ENCODE measurements at regions not wholly inside any gene's neighbourhood (a gene's known extent, or its start where the extent isn't known, plus 50 kb on each side); places are given as distances from the start of the nearest gene placed in this dataset.

DNA sequence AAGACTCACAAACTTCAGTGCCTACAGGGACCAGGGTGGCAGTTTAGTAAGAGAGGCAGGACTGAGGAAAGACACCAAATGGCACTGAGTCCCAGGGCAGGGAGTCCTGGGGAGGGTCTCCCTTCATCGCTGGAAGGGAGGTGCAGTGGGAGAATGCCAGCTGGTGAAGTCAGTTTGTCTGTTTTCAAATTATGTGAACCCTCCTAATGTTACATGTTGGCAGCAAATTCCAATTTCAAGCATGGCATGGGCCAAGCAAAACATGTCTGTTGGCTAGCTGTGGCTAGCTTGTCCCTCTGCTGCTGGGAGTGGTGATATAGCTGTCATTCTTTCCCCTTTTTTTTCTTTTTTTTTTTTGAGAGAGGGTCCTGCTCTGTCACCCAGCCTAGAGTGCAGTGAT, 55.9 kb upstream of the HAAO start:
- H2AFZ ChIP-seq (ENCODE audit: low read length) = no peak overlapping the region
- H3K9me3 ChIP-seq (ENCODE audit: control insufficient read depth, insufficient read depth, low read depth, low read length) = no peaks in the 10 kb centered on the region

DNA sequence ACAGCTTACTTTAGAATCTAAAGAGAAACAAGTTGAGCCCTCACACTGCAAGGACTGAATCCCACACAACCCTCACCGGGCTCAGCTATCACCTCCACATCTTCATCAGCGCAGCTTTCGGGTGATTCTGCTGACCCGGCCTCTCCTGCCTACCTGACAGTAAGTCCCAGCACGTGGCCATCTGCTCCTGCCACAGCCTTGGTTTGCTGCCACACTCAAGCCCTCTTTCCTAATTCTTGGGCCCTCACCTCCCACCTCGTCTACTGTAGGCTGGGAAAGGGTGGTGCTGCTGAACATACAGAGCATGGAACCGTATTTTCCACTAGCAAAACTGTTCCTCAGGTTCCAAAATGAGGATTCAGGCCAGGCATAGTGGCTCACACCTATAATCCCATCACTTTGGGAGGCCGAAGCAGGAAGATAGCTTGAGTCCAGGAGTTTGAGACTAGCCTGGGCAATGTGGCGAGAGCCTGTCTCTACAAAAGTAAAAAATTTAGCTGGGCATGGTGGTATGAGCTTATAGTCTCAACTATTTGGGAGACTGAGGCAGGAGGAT, 55.3 kb upstream of the HAAO start:
- no peaks in the 10 kb centered on the region for H4K20me1 ChIP-seq (ENCODE audit: control insufficient read depth, extremely low read depth, insufficient read depth, low read length)
- peaks cover 14% of the 10 kb centered on the region for H3K4me1 ChIP-seq (ENCODE audit: control insufficient read depth, extremely low read depth, insufficient read depth, low read length)
- H3K36me3 ChIP-seq (ENCODE audit: control insufficient read depth, insufficient read depth, low read length) = no peaks in the 10 kb centered on the region
- no peak overlapping the region for H3K27ac ChIP-seq (ENCODE audit: insufficient read depth, low read length)
- no peaks in the 10 kb centered on the region for H3K79me2 ChIP-seq (ENCODE audit: control insufficient read depth, insufficient read depth, low read length)
- H2AFZ ChIP-seq (ENCODE audit: low read length) = no peak overlapping the region
- H3K9ac ChIP-seq (ENCODE audit: insufficient read depth, low read length) = no peak overlapping the region
- H3K4me3 ChIP-seq (replicated peaks in 1 of 4; ENCODE audit: control extremely low read depth in 1 of 4, insufficient read depth in 1 of 4, low read depth in 3 of 4, low read length in 4 of 4) = no peak overlapping the region
- TF ChIP-seq, protein P1, sequence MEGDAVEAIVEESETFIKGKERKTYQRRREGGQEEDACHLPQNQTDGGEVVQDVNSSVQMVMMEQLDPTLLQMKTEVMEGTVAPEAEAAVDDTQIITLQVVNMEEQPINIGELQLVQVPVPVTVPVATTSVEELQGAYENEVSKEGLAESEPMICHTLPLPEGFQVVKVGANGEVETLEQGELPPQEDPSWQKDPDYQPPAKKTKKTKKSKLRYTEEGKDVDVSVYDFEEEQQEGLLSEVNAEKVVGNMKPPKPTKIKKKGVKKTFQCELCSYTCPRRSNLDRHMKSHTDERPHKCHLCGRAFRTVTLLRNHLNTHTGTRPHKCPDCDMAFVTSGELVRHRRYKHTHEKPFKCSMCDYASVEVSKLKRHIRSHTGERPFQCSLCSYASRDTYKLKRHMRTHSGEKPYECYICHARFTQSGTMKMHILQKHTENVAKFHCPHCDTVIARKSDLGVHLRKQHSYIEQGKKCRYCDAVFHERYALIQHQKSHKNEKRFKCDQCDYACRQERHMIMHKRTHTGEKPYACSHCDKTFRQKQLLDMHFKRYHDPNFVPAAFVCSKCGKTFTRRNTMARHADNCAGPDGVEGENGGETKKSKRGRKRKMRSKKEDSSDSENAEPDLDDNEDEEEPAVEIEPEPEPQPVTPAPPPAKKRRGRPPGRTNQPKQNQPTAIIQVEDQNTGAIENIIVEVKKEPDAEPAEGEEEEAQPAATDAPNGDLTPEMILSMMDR (conservative IDR thresholded peaks at IDR 0.05 in 1 of 2, IDR thresholded peaks at IDR 0.05 in 1 of 2; ENCODE audit: low read depth in 1 of 2, low read length in 2 of 2) = no peak
- TF ChIP-seq EZH2 (IDR thresholded peaks at IDR 0.05; ENCODE audit: low read length, missing control alignments) = no peak
- no peak overlapping the region for H3K4me2 ChIP-seq (ENCODE audit: extremely low read depth, insufficient read depth, low read length)
- H3K27me3 ChIP-seq (ENCODE audit: control insufficient read depth, insufficient read depth, low read length) = no peaks in the 10 kb centered on the region
- H3K9me3 ChIP-seq (ENCODE audit: control insufficient read depth, insufficient read depth, low read depth, low read length) = no peaks in the 10 kb centered on the region
- DNase-seq (ENCODE audit: low read depth in 2 of 2) = no peak

More for the DNA sequence above, 55.9 kb upstream of the HAAO start:
- Histone ChIP-seq H3K4me1 (ENCODE audit: control insufficient read depth, extremely low read depth, insufficient read depth, low read length) (peaks cover 14% of the 10 kb centered on the region), H3K36me3 (ENCODE audit: control insufficient read depth, insufficient read depth, low read length) (no peaks in the 10 kb centered on the region), H4K20me1 (ENCODE audit: control insufficient read depth, extremely low read depth, insufficient read depth, low read length) (no peaks in the 10 kb centered on the region), H3K9ac (ENCODE audit: insufficient read depth, low read length) (no peak overlapping the region), H3K27ac (ENCODE audit: insufficient read depth, low read length) (no peak overlapping the region), H3K4me2 (ENCODE audit: extremely low read depth, insufficient read depth, low read length) (no peak overlapping the region), H3K27me3 (ENCODE audit: control insufficient read depth, insufficient read depth, low read length) (no peaks in the 10 kb centered on the region), H3K4me3 (replicated peaks in 1 of 4; ENCODE audit: control extremely low read depth in 1 of 4, insufficient read depth in 1 of 4, low read depth in 3 of 4, low read length in 4 of 4) (no peak overlapping the region), H3K79me2 (ENCODE audit: control insufficient read depth, insufficient read depth, low read length) (no peaks in the 10 kb centered on the region)
- TF ChIP-seq, protein P1 (conservative IDR thresholded peaks at IDR 0.05 in 1 of 2, IDR thresholded peaks at IDR 0.05 in 1 of 2; ENCODE audit: low read depth in 1 of 2, low read length in 2 of 2) = no peak
- no peak for TF ChIP-seq EZH2 (IDR thresholded peaks at IDR 0.05; ENCODE audit: low read length, missing control alignments)
- no peak for DNase-seq (ENCODE audit: low read depth in 2 of 2)

DNA sequence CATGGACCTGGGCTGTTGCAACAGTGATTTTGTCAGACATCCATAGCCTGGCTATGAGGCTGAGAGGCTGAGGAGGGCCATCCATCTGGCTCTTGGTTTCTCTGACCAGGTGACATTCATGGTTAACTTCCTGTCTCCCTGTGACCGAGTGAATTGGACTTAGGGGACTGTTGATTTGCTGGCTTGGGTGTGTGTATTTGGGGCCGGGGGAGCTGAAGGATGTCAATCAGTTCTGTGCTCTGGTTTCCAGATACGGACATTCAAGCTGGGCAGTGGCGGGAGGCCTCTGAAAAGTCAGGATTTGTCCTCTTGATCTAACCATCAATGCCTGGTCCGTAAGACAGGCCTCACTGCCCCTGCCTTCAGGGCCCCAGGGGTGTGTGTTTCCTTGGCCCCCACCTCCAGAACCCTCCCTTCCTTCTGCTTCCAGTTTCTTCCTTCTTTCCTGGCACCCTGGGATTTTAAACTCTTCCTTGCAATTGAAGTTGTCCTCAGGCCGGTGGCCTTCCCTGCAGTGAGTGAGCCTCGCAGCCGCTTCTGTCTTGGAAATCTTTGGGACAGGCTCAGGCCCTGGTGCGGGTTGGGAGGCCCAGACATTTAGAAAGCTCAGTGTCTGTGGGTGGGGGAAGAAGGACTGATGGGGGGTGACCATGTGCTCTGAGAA, 54.7 kb upstream of the HAAO start:
- H3K27me3 ChIP-seq (ENCODE audit: control insufficient read depth, insufficient read depth, low read length) = no peaks in the 10 kb centered on the region
- H4K20me1 ChIP-seq (ENCODE audit: control insufficient read depth, extremely low read depth, insufficient read depth, low read length) = no peaks in the 10 kb centered on the region
- no peak overlapping the region for H3K4me2 ChIP-seq (ENCODE audit: extremely low read depth, insufficient read depth, low read length)
- H3K9me3 ChIP-seq (ENCODE audit: control insufficient read depth, insufficient read depth, low read depth, low read length) = no peaks in the 10 kb centered on the region
- no peak for DNase-seq (ENCODE audit: low read depth in 2 of 2)
- no peak overlapping the region for H2AFZ ChIP-seq (ENCODE audit: low read length)
- H3K79me2 ChIP-seq (ENCODE audit: control insufficient read depth, insufficient read depth, low read length) = no peaks in the 10 kb centered on the region
- H3K36me3 ChIP-seq (ENCODE audit: control insufficient read depth, insufficient read depth, low read length) = no peaks in the 10 kb centered on the region
- peaks cover 14% of the 10 kb centered on the region for H3K4me1 ChIP-seq (ENCODE audit: control insufficient read depth, extremely low read depth, insufficient read depth, low read length)
- H3K9ac ChIP-seq (ENCODE audit: insufficient read depth, low read length) = no peak overlapping the region
- H3K4me3 ChIP-seq (replicated peaks in 1 of 4; ENCODE audit: control extremely low read depth in 1 of 4, insufficient read depth in 1 of 4, low read depth in 3 of 4, low read length in 4 of 4) = no peak overlapping the region
- TF ChIP-seq, protein P1 (conservative IDR thresholded peaks at IDR 0.05 in 1 of 2, IDR thresholded peaks at IDR 0.05 in 1 of 2; ENCODE audit: low read depth in 1 of 2, low read length in 2 of 2) = no peak
- no peak for TF ChIP-seq EZH2 (IDR thresholded peaks at IDR 0.05; ENCODE audit: low read length, missing control alignments)
- H3K27ac ChIP-seq (ENCODE audit: insufficient read depth, low read length) = no peak overlapping the region

Measured in fibroblast of lung (primary cell).